ENCODE measurements at regions not wholly inside any gene's neighbourhood (a gene's known extent, or its start where the extent isn't known, plus 50 kb on each side); places are given as distances from the start of the nearest gene placed in this dataset.

DNA sequence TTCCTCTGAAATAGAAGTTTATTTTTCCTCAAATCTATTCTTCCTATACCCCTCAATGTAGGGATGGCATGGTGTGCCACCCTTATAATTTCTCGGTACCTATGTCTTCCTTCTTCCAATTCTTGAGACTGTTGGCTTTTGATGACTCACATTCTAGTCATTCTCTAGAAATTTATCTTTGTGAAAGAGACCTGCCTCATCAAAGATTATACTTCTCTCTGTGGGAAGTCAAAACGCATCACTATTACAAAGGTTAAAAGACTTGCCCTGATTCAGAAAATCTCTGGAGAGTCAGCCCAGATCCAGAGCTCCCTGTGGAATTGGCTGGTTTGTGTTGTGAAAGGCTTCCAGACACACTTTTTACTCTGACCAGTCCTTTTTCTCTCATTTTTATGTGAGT, 65.9 kb upstream of the FSTL5 start:
- H3K4me1 ChIP-seq (ENCODE audit: low read depth, poor library complexity, severe bottlenecking): no peaks in the 10 kb centered on the region
- H3K27me3 ChIP-seq (ENCODE audit: insufficient read depth, low read depth): no peaks in the 10 kb centered on the region
- H3K79me2 ChIP-seq (ENCODE audit: insufficient read depth, low read depth): no peaks in the 10 kb centered on the region
- H4K20me1 ChIP-seq (ENCODE audit: insufficient read depth): no peaks in the 10 kb centered on the region
- H3K27ac ChIP-seq: no peak overlapping the region
- no peak overlapping the region for H3K4me2 ChIP-seq
- H3K4me3 ChIP-seq (IDR thresholded peaks at IDR 0.05; ENCODE audit: insufficient read depth, low read depth, low read length): no peak overlapping the region
- no peak overlapping the region for H3K9ac ChIP-seq
- TF ChIP-seq, protein P1, sequence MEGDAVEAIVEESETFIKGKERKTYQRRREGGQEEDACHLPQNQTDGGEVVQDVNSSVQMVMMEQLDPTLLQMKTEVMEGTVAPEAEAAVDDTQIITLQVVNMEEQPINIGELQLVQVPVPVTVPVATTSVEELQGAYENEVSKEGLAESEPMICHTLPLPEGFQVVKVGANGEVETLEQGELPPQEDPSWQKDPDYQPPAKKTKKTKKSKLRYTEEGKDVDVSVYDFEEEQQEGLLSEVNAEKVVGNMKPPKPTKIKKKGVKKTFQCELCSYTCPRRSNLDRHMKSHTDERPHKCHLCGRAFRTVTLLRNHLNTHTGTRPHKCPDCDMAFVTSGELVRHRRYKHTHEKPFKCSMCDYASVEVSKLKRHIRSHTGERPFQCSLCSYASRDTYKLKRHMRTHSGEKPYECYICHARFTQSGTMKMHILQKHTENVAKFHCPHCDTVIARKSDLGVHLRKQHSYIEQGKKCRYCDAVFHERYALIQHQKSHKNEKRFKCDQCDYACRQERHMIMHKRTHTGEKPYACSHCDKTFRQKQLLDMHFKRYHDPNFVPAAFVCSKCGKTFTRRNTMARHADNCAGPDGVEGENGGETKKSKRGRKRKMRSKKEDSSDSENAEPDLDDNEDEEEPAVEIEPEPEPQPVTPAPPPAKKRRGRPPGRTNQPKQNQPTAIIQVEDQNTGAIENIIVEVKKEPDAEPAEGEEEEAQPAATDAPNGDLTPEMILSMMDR (conservative IDR thresholded peaks at IDR 0.05; ENCODE audit: low read depth, low read length): no peak
- H3K36me3 ChIP-seq (ENCODE audit: insufficient read depth): no peaks in the 10 kb centered on the region
- H2AFZ ChIP-seq (ENCODE audit: low read depth): no peak overlapping the region

DNA sequence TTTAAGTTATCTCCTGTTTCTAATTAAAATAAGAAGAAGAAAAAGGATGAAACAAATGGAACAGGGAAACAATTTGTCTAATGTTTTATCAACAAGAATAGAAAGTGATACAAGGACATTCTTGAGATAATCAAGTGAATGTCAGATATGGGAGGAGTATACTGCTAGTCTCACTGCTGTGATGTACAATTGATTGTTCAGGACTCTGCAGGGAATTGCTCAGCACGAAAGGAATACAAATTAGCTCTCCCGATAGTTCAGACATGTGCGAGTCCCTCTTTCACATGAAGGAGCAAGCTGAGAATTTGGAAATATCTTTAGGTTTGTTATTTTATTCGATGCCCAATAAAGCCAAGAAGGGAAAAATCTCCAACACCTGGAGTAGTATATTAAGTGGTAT, 57.3 kb upstream of the FSTL5 start:
- H4K20me1 ChIP-seq (ENCODE audit: insufficient read depth): no peaks in the 10 kb centered on the region
- no peak overlapping the region for H3K4me2 ChIP-seq
- H3K36me3 ChIP-seq (ENCODE audit: insufficient read depth): no peaks in the 10 kb centered on the region
- no peak overlapping the region for H3K9ac ChIP-seq
- no peaks in the 10 kb centered on the region for H3K27me3 ChIP-seq (ENCODE audit: insufficient read depth, low read depth)
- H3K79me2 ChIP-seq (ENCODE audit: insufficient read depth, low read depth): no peaks in the 10 kb centered on the region
- H2AFZ ChIP-seq (ENCODE audit: low read depth): no peak overlapping the region
- H3K4me3 ChIP-seq (IDR thresholded peaks at IDR 0.05; ENCODE audit: insufficient read depth, low read depth, low read length): no peak overlapping the region
- TF ChIP-seq, protein P1 (conservative IDR thresholded peaks at IDR 0.05; ENCODE audit: low read depth, low read length): no peak
- H3K4me1 ChIP-seq (ENCODE audit: low read depth, poor library complexity, severe bottlenecking): no peaks in the 10 kb centered on the region
- no peak overlapping the region for H3K27ac ChIP-seq
